H9 (cell line): ENCODE measurements at regions not wholly inside any gene's neighbourhood (a gene's known extent, or its start where the extent isn't known, plus 50 kb on each side); places are given as distances from the start of the nearest gene placed in this dataset.

Experiments
- DNase-seq: peaks from one replicate; pipeline ENCODE4 v3.0.0-alpha.2; 2017
- H2AFZ ChIP-seq: one replicate; pipeline ENCODE4 v1.6.1; 2013; ENCODE audit warnings: mild to moderate bottlenecking, low read length, control low read depth, moderate library complexity
- H2AK5ac ChIP-seq: 2 replicates; pipeline ENCODE4 v1.6.1; 2013; ENCODE audit warnings: low read length, control low read depth, mixed read lengths; ENCODE audit not compliant: insufficient read length
- H2BK120ac ChIP-seq: one replicate; pipeline ENCODE4 v1.6.1; 2013; ENCODE audit warnings: low read depth, mild to moderate bottlenecking, low read length, control low read depth, inconsistent platforms; ENCODE audit not compliant: poor library complexity, severe bottlenecking
- H2BK12ac ChIP-seq: 2 replicates; pipeline ENCODE4 v1.6.1; 2013; ENCODE audit warnings: low read length, control low read depth, mixed read lengths, low read depth; ENCODE audit not compliant: insufficient read length
- H2BK15ac ChIP-seq: 2 replicates; pipeline ENCODE4 v1.6.1; 2013; ENCODE audit warnings: low read depth, low read length, control low read depth
- H2BK20ac ChIP-seq: one replicate; pipeline ENCODE4 v1.6.1; 2013; ENCODE audit warnings: low read depth, mild to moderate bottlenecking, low read length, control low read depth, inconsistent platforms; ENCODE audit not compliant: poor library complexity, severe bottlenecking
- H2BK5ac ChIP-seq: 2 replicates; pipeline ENCODE4 v1.6.1; 2013; ENCODE audit warnings: low read length, control low read depth, mixed read lengths; ENCODE audit not compliant: insufficient read length
- H3K14ac ChIP-seq: 2 replicates; pipeline ENCODE4 v1.6.1; 2013; ENCODE audit warnings: low read length, control low read depth; ENCODE audit not compliant: insufficient read depth
- H3K18ac ChIP-seq: 2 replicates; pipeline ENCODE4 v1.6.1; 2013; ENCODE audit warnings: low read depth, mild to moderate bottlenecking, mixed read lengths, low read length, control low read depth; ENCODE audit not compliant: insufficient read length
- H3K23ac ChIP-seq: 2 replicates; pipeline ENCODE4 v1.6.1; 2013; ENCODE audit warnings: low read length, control low read depth, mixed read lengths, low read depth; ENCODE audit not compliant: insufficient read length
- H3K23me2 ChIP-seq: 2 replicates; pipeline ENCODE4 v1.6.1; 2013; ENCODE audit warnings: low read depth, mild to moderate bottlenecking, mixed read lengths, low read length, control low read depth; ENCODE audit not compliant: insufficient read length, poor library complexity, severe bottlenecking
- H3K27ac ChIP-seq: 2 replicates; pipeline ENCODE4 v1.5.1; 2013; ENCODE audit warnings: low read length, control low read depth, mixed read lengths, low read depth; ENCODE audit not compliant: insufficient read length
- H3K27me3 ChIP-seq: 2 replicates; pipeline ENCODE4 v1.6.1; 2013; ENCODE audit warnings: low read length, control low read depth, inconsistent platforms; ENCODE audit not compliant: insufficient read depth
- H3K4ac ChIP-seq: 2 replicates; pipeline ENCODE4 v1.6.1; 2013; ENCODE audit warnings: low read depth, mild to moderate bottlenecking, control low read depth, inconsistent platforms, low read length, moderate library complexity
- H3K4me1 ChIP-seq: 2 replicates; pipeline ENCODE4 v1.6.1; 2013; ENCODE audit warnings: low read length, control low read depth, inconsistent platforms; ENCODE audit not compliant: insufficient read depth
- H3K4me2 ChIP-seq: 2 replicates; pipeline ENCODE4 v1.6.1; 2013; ENCODE audit warnings: low read length, control low read depth, mixed read lengths; ENCODE audit not compliant: insufficient read length, insufficient read depth
- H3K56ac ChIP-seq: 2 replicates; pipeline ENCODE4 v1.6.1; 2013; ENCODE audit warnings: low read depth, mild to moderate bottlenecking, mixed read lengths, low read length, control low read depth; ENCODE audit not compliant: insufficient read length
- H3K79me1 ChIP-seq: 2 replicates; pipeline ENCODE4 v1.6.1; 2013; ENCODE audit warnings: low read depth, mild to moderate bottlenecking, moderate library complexity, low read length, control low read depth, inconsistent platforms; ENCODE audit not compliant: insufficient read depth, poor library complexity, severe bottlenecking
- H3K79me2 ChIP-seq: 2 replicates; pipeline ENCODE4 v1.6.1; 2013; ENCODE audit warnings: low read length, control low read depth, inconsistent platforms; ENCODE audit not compliant: insufficient read depth
- H3K9ac ChIP-seq: 2 replicates; pipeline ENCODE4 v1.6.1; 2013; ENCODE audit warnings: low read length, control low read depth, mixed read lengths; ENCODE audit not compliant: insufficient read length; ENCODE audit errors: extremely low read depth
- H3K9me3 ChIP-seq: one replicate; pipeline ENCODE4 v1.6.1; 2013; ENCODE audit warnings: low read depth, low read length, inconsistent platforms; ENCODE audit not compliant: control insufficient read depth
- H3T11ph ChIP-seq: one replicate; pipeline ENCODE4 v1.6.1; 2013; ENCODE audit warnings: mild to moderate bottlenecking, low read length, control low read depth, inconsistent platforms
- H4K20me1 ChIP-seq: one replicate; pipeline ENCODE4 v1.6.1; 2013; ENCODE audit not compliant: control insufficient read depth, insufficient read length, insufficient read depth
- H4K5ac ChIP-seq: 2 replicates; pipeline ENCODE4 v1.6.1; 2013; ENCODE audit warnings: low read depth, mild to moderate bottlenecking, mixed read lengths, low read length, control low read depth; ENCODE audit not compliant: insufficient read length
- H4K8ac ChIP-seq: replicated peaks from 2 replicates; pipeline ENCODE4 v1.6.1; 2013; ENCODE audit warnings: low read length, control low read depth, mixed read lengths, low read depth; ENCODE audit not compliant: insufficient read length
- H4K91ac ChIP-seq: 2 replicates; pipeline ENCODE4 v1.6.1; 2013; ENCODE audit warnings: low read depth, mild to moderate bottlenecking, moderate library complexity, mixed read lengths, low read length, control low read depth; ENCODE audit not compliant: insufficient read length
- H3K27ac Mint-ChIP-seq, 3 experiments: 2 replicates in 2 of 3; 3 replicates in 1 of 3; pipeline ENCODE4 v1.8.0; 2020 to 2021; ENCODE audit warnings: mixed read lengths in 3 of 3, mild to moderate bottlenecking in 1 of 3, moderate library complexity in 1 of 3
- H3K27me3 Mint-ChIP-seq: 2 replicates; pipeline ENCODE4 v1.8.0; 2021; ENCODE audit warnings: low read depth, mild to moderate bottlenecking, moderate library complexity, mixed read lengths
- H3K36me3 Mint-ChIP-seq, 3 experiments: 2 replicates in 2 of 3; 3 replicates in 1 of 3; pipeline ENCODE4 v1.8.0; 2020 to 2021; ENCODE audit warnings: low read depth in 3 of 3, mixed read lengths in 3 of 3; ENCODE audit not compliant: insufficient read depth in 1 of 3
- H3K4me1 Mint-ChIP-seq, 2 experiments: 2 replicates each; pipeline ENCODE4 v1.8.0; 2020; ENCODE audit warnings: mixed read lengths in 2 of 2
- H3K4me3 Mint-ChIP-seq, 2 experiments: 2 replicates in 1 of 2; 3 replicates in 1 of 2; pipeline ENCODE4 v1.8.0; 2020 to 2021; ENCODE audit warnings: mild to moderate bottlenecking in 2 of 2, mixed read lengths in 2 of 2, moderate library complexity in 1 of 2
- H3K9me3 Mint-ChIP-seq, 2 experiments: 2 replicates in 1 of 2; 3 replicates in 1 of 2; pipeline ENCODE4 v1.8.0; 2020; ENCODE audit warnings: mild to moderate bottlenecking in 2 of 2, mixed read lengths in 2 of 2, moderate library complexity in 1 of 2
- TF ChIP-seq, protein P1 (sequence below): fragments of 200-600 bp; sonication (generic); conservative IDR thresholded peaks from 3 replicates; pipeline ENCODE4 v1.8.0; 2021; ENCODE audit warnings: antibody characterized with exemption, mild to moderate bottlenecking

- Histone ChIP-seq H4K20me1 (no peaks in the 10 kb centered on the region), H4K91ac (no peak overlapping the region), H2AK5ac (no peak overlapping the region), H3T11ph (no peak overlapping the region), H3K79me2 (no peaks in the 10 kb centered on the region), H3K27ac (no peak overlapping the region), H2BK15ac (no peak overlapping the region), H3K79me1 (no peaks in the 10 kb centered on the region), H3K4ac (no peak overlapping the region), H4K8ac (no peak overlapping the region), H3K56ac (no peak overlapping the region), H3K9ac (no peak overlapping the region), H2BK120ac (no peak overlapping the region), H3K9me3 (no peaks in the 10 kb centered on the region), H3K27me3 (no peaks in the 10 kb centered on the region), H4K5ac (no peak overlapping the region), H3K23ac (no peak overlapping the region), H2BK5ac (no peak overlapping the region), H3K23me2 (no peaks in the 10 kb centered on the region), H3K4me2 (no peak overlapping the region), H2BK20ac (no peak overlapping the region), H3K4me1 (no peaks in the 10 kb centered on the region), H3K18ac (no peak overlapping the region), H2BK12ac (no peak overlapping the region), H2AFZ (no peak overlapping the region), H3K14ac (no peak overlapping the region)
- H3K4me3 Mint-ChIP-seq: no peak overlapping the region
- no peak for DNase-seq
- H3K4me1 Mint-ChIP-seq: peaks cover 0 to 6% of the 10 kb centered on the region in 2 experiments; a peak in 1 of 4 replicates
- TF ChIP-seq, protein P1, sequence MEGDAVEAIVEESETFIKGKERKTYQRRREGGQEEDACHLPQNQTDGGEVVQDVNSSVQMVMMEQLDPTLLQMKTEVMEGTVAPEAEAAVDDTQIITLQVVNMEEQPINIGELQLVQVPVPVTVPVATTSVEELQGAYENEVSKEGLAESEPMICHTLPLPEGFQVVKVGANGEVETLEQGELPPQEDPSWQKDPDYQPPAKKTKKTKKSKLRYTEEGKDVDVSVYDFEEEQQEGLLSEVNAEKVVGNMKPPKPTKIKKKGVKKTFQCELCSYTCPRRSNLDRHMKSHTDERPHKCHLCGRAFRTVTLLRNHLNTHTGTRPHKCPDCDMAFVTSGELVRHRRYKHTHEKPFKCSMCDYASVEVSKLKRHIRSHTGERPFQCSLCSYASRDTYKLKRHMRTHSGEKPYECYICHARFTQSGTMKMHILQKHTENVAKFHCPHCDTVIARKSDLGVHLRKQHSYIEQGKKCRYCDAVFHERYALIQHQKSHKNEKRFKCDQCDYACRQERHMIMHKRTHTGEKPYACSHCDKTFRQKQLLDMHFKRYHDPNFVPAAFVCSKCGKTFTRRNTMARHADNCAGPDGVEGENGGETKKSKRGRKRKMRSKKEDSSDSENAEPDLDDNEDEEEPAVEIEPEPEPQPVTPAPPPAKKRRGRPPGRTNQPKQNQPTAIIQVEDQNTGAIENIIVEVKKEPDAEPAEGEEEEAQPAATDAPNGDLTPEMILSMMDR: no peak
- H3K27me3 Mint-ChIP-seq: no peaks in the 10 kb centered on the region; the same call in 1 of the 2 replicates
- H3K36me3 Mint-ChIP-seq: peaks cover 2 to 8% (median 8%) of the 10 kb centered on the region in 3 experiments; a peak in 5 of 7 replicates
- H3K9me3 Mint-ChIP-seq: peaks cover 2 to 6% of the 10 kb centered on the region in 2 experiments; a peak in 2 of 5 replicates
- H3K27ac Mint-ChIP-seq: no peak overlapping the region; a peak in 1 of 7 replicates
These were observed 321.1 kb downstream of the SATB2 start for GRCh38 chr2:199136681-199137080.
